ENCODE measurements at regions not wholly inside any gene's neighbourhood (a gene's known extent, or its start where the extent isn't known, plus 50 kb on each side); places are given as distances from the start of the nearest gene placed in this dataset.
"Not testable (repeated sequence)": the region's sequence is repeated elsewhere in the genome, so short reads cannot be mapped to it uniquely, and the experiment has no call there.

DNA sequence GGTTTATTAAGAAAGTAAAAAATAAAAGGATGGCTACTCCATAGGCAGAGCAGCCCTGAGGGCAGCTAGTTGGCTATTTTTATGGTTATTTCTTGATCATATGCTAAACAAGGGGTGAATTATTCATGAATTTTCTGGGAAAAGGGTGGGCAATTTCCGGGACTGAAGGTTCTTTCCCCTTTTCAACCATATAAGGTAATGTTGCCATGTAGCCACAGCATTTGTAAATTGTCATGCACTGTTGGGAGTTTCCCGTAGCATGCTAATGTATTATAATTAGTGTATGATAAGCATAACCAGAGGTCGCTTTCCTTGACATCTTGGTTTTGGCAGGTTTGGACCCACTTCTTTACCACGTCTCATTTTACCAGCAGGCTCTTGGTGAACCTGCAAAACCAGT is 610.4 kb upstream of the B3GAT1 start:
- in situ Hi-C loops (cut with MboI; ENCODE audit: low sequenced_read_pairs, unreplicated experiment) = no loop called here
- no peak for DNase-seq (ENCODE audit: low spot score)
- TF ChIP-seq, protein P1, sequence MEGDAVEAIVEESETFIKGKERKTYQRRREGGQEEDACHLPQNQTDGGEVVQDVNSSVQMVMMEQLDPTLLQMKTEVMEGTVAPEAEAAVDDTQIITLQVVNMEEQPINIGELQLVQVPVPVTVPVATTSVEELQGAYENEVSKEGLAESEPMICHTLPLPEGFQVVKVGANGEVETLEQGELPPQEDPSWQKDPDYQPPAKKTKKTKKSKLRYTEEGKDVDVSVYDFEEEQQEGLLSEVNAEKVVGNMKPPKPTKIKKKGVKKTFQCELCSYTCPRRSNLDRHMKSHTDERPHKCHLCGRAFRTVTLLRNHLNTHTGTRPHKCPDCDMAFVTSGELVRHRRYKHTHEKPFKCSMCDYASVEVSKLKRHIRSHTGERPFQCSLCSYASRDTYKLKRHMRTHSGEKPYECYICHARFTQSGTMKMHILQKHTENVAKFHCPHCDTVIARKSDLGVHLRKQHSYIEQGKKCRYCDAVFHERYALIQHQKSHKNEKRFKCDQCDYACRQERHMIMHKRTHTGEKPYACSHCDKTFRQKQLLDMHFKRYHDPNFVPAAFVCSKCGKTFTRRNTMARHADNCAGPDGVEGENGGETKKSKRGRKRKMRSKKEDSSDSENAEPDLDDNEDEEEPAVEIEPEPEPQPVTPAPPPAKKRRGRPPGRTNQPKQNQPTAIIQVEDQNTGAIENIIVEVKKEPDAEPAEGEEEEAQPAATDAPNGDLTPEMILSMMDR (IDR thresholded peaks at IDR 0.05; ENCODE audit: borderline replicate concordance, control extremely low read depth, extremely low read depth, insufficient read depth, missing control alignments) = no peak

GRCh38 chr11:135019899-135020298 is 607.9 kb upstream of the B3GAT1 start:
- TF ChIP-seq, protein P1 (IDR thresholded peaks at IDR 0.05; ENCODE audit: borderline replicate concordance, control extremely low read depth, extremely low read depth, insufficient read depth, missing control alignments) = no peak
- in situ Hi-C loops (cut with MboI; ENCODE audit: low sequenced_read_pairs, unreplicated experiment) = no loop called here

DNA sequence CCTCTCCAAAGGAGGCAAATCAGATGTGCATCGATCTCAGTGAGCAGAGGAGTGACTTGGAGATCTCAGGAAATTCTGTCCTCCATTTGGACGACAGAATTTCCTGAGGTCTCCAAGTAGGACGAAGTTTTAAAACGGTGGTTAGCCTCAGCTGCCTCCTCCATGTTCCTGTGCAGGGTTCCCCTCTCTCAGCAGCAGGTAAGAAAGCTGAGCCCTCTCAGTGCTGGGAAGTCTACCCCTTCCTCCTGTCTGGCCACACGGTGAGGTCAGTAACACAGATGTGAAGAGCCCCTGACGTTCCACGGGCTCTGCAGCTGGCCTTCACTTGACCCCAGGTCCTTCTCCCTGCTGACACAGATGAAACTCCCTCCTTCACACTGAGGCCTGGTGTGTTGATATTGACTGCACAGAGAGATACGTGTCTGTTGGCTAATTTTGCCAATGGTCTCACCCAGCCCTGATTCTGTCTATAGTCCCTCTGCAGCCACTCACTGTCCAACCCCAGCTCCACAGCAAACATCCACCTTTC is 607.4 kb upstream of the B3GAT1 start:
- TF ChIP-seq, protein P1 (IDR thresholded peaks at IDR 0.05; ENCODE audit: borderline replicate concordance, control extremely low read depth, extremely low read depth, insufficient read depth, missing control alignments) = no peak
- in situ Hi-C loops (cut with MboI; ENCODE audit: low sequenced_read_pairs, unreplicated experiment) = no loop called here

More at GRCh38 chr11:135019899-135020298, 607.9 kb upstream of the B3GAT1 start:
- no peak for DNase-seq (ENCODE audit: low spot score)

GRCh38 chr11:135017296-135017695 is 605.3 kb upstream of the B3GAT1 start:
- in situ Hi-C loops (cut with MboI; ENCODE audit: low sequenced_read_pairs, unreplicated experiment) = no loop called here
- DNase-seq (ENCODE audit: low spot score) = no peak
- TF ChIP-seq, protein P1 (IDR thresholded peaks at IDR 0.05; ENCODE audit: borderline replicate concordance, control extremely low read depth, extremely low read depth, insufficient read depth, missing control alignments) = no peak

More for the DNA sequence above, 607.4 kb upstream of the B3GAT1 start:
- DNase-seq (ENCODE audit: low spot score) = no peak

- DNase-seq (ENCODE audit: low spot score) = no peak
- TF ChIP-seq, protein P1 (IDR thresholded peaks at IDR 0.05; ENCODE audit: borderline replicate concordance, control extremely low read depth, extremely low read depth, insufficient read depth, missing control alignments) = no peak
- in situ Hi-C loops (cut with MboI; ENCODE audit: low sequenced_read_pairs, unreplicated experiment) = no loop called here
Observed at GRCh38 chr11:135015966-135016365, 603.9 kb upstream of the B3GAT1 start.

GRCh38 chr11:135011313-135011712 is 599.3 kb upstream of the B3GAT1 start:
- DNase-seq (ENCODE audit: low spot score); in situ Hi-C loops (cut with MboI; ENCODE audit: low sequenced_read_pairs, unreplicated experiment): not testable (repeated sequence)

DNA sequence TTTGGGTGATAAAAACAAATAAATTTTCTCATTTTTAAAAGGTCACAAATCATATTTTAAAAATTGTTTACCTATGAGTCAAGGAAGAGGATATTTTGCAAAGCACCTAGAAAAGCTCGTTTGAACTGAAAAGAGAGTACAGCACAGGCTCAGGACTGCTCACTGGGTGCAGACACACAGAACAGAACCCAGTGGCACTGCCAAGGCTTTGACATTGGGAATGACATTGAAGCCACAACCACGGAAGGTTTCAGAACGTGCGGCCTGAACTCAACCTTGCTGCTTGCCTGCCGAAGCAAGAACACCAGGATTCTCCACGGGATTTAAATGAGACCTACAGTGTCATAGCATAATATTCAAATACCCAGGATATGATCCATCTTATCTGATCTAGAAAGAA is 597.1 kb upstream of the B3GAT1 start:
- in situ Hi-C loops (cut with MboI; ENCODE audit: low sequenced_read_pairs, unreplicated experiment) = no loop called here
- no peak for DNase-seq (ENCODE audit: low spot score)
- TF ChIP-seq, protein P1 (IDR thresholded peaks at IDR 0.05; ENCODE audit: borderline replicate concordance, control extremely low read depth, extremely low read depth, insufficient read depth, missing control alignments) = no peak

All from GM13976 (cell line).